HUDEP-2 (cell line): ENCODE measurements at regions not wholly inside any gene's neighbourhood (a gene's known extent, or its start where the extent isn't known, plus 50 kb on each side); places are given as distances from the start of the nearest gene placed in this dataset.
"Not testable (repeated sequence)": the region's sequence is repeated elsewhere in the genome, so short reads cannot be mapped to it uniquely, and the experiment has no call there.

Experiments used
- DNase-seq, 76 experiments: peaks; one replicate each; lab custom pipeline; 2025; ENCODE audit not compliant: unreplicated experiment in 76 of 76; lab: John Stamatoyannopoulos, UW

GRCh38 chr10:6833458-6834011 is 253.5 kb upstream of the PRKCQ start:
- no peak for DNase-seq

- DNase-seq, result not testable (repeated sequence)
These were observed 250.9 kb upstream of the PRKCQ start for GRCh38 chr10:6830981-6831380.

- DNase-seq, result not testable (repeated sequence)
These were observed 244.7 kb upstream of the PRKCQ start for GRCh38 chr10:6824793-6825192.

GRCh38 chr10:6823770-6824169 is 243.7 kb upstream of the PRKCQ start:
- no peak for DNase-seq

GRCh38 chr10:6819301-6819700 is 239.2 kb upstream of the PRKCQ start:
- no peak for DNase-seq

- no peak for DNase-seq
These were observed 237.7 kb upstream of the PRKCQ start for GRCh38 chr10:6817770-6818169.

GRCh38 chr10:6815346-6815745 is 235.3 kb upstream of the PRKCQ start:
- DNase-seq, result no peak

GRCh38 chr10:6813856-6814255 is 233.8 kb upstream of the PRKCQ start:
- no peak for DNase-seq

- DNase-seq, result no peak
These were observed 233.2 kb upstream of the PRKCQ start for GRCh38 chr10:6813306-6813705.

GRCh38 chr10:6811153-6811552 is 231.1 kb upstream of the PRKCQ start:
- no peak for DNase-seq

GRCh38 chr10:6803427-6803783 is 223.3 kb upstream of the PRKCQ start:
- DNase-seq, result no peak

- DNase-seq, result no peak
These were observed 222.8 kb upstream of the PRKCQ start for GRCh38 chr10:6802759-6803426.

GRCh38 chr10:6796231-6796630 is 216.2 kb upstream of the PRKCQ start:
- no peak for DNase-seq

- no peak for DNase-seq
These were observed 215.5 kb upstream of the PRKCQ start for GRCh38 chr10:6795541-6795940.

GRCh38 chr10:6794841-6795240 is 214.8 kb upstream of the PRKCQ start:
- not testable (repeated sequence) for DNase-seq

- no peak for DNase-seq
These were observed 214.4 kb upstream of the PRKCQ start for GRCh38 chr10:6794441-6794840.

GRCh38 chr10:6788731-6789130 is 208.7 kb upstream of the PRKCQ start:
- DNase-seq, result no peak

- no peak for DNase-seq
These were observed 208.2 kb upstream of the PRKCQ start for GRCh38 chr10:6788231-6788630.

- no peak for DNase-seq
These were observed 207.6 kb upstream of the PRKCQ start for GRCh38 chr10:6787718-6788117.

GRCh38 chr10:6787091-6787490 is 207.0 kb upstream of the PRKCQ start:
- DNase-seq, result no peak

GRCh38 chr10:6786579-6787031 is 206.5 kb upstream of the PRKCQ start:
- no peak for DNase-seq

GRCh38 chr10:6784429-6784828 is 204.4 kb upstream of the PRKCQ start:
- not testable (repeated sequence) for DNase-seq

- DNase-seq, result no peak
These were observed 203.4 kb upstream of the PRKCQ start for GRCh38 chr10:6783471-6783870.
